HG03571 (cell line): ENCODE measurements at regions not wholly inside any gene's neighbourhood (a gene's known extent, or its start where the extent isn't known, plus 50 kb on each side); places are given as distances from the start of the nearest gene placed in this dataset.

ENCODE experiments used
- ATAC-seq: cut with Tn5 transposase; IDR thresholded peaks from one replicate; pipeline ENCODE4 v1.9.1; 2021; ENCODE audit not compliant: unreplicated experiment

GRCh38 chr1:199756066-199756465 is 271.4 kb upstream of the NR5A2 start:
- ATAC-seq = no peak

DNA sequence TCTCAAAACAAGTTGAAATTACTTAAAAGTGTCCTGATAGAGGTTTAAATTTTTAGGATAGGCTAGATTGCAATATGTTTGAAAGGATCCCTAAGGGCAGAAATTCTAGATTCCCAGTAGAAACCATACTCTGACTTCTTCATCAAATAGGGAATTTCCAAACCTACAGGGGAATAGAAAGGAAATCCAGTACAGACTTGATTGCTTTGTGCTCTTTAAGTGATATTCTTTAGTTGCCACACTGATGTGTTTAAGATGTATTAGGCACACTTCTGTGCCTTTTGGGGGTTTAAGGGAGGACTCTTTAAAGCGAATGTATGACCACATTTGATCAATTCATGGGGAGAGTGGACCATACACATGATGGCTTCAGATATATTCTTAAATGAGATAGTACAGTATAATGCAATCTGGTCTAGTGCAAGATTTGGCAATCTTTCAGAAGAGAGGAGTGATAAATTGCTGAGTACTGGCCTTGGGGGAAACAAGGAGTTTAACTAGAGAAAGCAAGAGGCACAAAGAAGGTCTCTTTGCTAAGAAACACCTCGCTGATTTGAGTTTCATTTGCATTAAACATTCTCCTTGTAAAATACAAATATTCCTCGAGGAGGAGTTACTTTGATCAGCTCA is 268.8 kb upstream of the NR5A2 start:
- ATAC-seq = no peak

- ATAC-seq = no peak
Measured at GRCh38 chr1:199759268-199759730, 268.2 kb upstream of the NR5A2 start.

DNA sequence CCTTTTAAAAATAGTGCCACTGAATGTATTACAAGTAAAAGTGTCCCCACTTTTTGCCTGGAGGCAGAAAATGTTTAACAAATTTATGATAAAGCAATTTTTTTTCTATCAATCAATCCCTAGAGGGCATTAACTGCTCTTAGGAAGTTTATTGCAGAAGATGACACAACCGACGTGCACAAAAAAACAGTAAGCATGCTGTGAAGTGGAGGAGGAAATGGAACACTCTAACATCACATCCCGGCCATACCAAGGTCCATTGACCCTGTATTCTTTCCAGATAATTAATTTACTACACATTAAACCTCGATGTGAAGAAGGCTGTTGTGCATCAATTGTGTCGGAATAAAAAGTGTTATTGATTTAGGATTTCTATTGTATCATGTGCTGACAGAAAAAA is 264.9 kb upstream of the NR5A2 start:
- no peak for ATAC-seq

DNA sequence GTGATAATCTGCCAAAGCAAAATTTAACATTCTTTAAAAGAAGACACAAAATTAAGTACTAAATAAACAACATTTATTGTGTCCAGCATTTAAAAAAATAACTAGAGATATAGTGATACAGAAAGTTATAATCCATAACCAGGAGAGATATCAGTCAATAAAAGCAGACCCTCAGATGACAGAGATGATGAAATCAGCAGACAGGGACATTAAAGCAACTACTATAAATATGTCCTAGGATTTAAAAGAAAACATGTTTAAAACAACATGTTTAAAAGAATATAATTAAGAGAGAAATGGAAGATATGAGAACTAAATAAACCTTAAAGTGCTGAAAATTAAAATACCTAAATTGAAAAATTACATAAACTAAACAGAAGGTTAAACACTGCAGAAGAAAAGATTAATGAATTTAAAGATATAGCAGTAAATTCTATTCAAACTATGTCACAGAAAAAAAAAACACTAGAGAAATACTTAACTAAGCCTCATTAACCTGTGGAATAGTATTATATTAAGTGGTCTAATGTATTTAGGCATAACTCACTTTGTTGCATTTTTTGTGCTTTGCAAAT is 261.2 kb upstream of the NR5A2 start:
- ATAC-seq = no peak

GRCh38 chr1:199767700-199768099 is 259.8 kb upstream of the NR5A2 start:
- no peak for ATAC-seq

DNA sequence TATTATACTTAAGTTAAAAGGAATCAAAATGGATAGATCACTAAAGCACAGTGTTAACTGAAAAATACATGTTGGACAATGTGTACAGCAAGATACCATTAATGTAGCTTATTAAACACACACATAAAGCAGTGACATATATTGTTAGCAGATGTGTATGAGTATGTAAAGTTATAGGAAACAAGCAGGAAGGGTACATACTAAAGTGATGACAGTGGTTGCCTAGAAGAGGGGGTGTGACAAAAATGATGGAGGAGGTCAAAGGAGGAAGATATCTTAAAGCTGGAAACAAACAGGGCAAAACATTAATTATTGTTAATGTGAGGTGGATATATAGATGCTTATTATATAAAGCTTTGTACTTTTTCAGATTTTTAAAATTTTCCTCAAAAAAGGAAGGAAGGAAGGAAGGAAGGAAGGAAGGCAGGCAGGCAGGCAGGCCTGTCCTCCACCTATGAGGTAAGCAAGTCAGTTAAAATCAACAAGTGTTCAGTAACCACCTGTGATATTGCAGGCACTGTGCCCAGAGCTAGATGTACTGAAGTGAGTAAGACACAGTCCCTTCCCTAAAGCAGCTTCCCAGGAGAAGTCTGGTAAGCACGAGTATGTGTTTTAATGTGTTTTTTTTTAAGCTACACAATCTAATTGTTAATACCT is 252.9 kb upstream of the NR5A2 start:
- ATAC-seq = no peak

- no peak for ATAC-seq
Measured at GRCh38 chr1:199776768-199777497, 250.6 kb upstream of the NR5A2 start.

GRCh38 chr1:199778324-199778955 is 249.1 kb upstream of the NR5A2 start:
- no peak for ATAC-seq

DNA sequence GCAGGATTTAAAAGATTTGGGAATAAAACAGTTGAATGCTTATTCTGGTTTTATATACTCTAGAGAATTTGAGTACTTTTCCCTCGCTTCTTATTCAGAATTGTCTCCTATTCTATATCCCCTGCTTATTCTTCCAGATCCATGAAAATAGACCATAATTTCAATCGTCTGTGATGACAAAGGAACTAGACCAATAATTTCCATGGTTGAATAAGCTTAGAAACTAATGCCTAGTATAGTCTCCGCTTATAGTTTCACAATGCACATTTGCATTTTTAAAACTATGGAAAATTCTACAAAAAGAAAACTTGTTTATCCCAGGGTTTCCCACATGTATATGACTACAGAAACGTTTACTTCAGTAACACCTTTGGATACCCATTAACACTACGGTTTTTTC is 247.4 kb upstream of the NR5A2 start:
- no peak for ATAC-seq

DNA sequence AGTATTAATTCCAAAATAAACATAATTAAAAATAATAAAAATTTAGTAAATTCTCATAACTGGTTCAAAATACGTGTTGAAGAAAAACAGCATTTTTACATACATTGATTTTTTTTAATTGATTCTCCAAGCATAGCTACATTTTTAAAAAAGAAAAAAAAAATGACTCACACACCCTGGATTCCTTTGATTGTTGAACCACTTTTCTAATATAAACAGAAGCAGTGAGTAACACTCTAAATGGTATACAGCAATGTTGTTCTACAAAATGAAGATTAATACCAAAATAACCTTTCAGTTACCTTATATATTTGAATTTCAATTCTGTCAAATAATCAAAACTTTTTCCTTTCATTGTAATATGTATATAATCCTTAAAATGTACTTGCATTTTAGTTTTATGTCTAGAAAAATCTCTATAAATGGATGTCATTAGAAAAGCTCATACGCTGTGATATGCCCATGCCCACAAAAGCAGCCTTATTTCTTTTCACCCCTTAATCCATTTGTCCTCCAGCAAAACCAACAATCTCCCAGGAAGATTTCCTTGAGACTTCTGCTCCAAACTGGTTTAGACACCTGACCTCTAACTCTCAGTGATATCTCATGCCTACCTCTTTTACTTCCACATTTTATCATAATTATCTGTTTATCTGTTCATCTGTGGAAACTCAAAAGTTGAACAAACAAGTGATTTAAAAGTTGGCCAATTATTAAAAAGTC is 246.4 kb upstream of the NR5A2 start:
- no peak for ATAC-seq

DNA sequence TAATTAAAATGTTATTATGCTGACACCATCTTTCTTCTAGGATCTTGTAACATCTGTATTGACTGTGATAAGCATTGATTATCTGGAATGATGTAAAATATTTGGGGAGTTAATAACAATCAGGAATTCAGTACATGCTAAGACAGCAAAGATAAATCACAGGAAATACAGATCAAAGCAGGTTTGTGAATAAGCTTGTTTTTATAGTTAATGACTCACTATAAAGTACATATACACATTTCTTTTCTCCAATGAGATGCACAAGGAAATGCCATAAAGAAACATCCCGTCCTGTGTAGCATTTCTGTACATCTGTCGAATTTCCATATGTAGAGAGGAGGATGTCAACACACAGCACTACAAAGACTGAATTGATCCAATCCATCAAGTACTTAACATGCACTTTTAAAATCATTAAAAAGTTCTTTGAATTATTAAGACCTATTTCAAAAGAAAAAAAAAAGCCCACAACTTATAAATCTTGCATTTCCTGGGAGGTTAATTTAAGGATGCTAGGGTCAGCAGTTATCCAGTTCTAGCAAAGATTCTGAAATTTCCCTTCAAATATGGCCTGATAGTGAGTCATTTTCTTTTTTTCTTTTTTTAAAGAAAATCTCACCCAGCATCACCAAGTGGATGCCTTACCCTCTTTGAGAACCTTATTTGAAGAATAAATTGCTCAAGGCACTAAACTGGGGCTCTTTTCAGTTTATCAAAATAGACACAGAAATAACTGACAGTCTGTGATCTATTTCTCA is 243.2 kb upstream of the NR5A2 start:
- ATAC-seq = no peak

DNA sequence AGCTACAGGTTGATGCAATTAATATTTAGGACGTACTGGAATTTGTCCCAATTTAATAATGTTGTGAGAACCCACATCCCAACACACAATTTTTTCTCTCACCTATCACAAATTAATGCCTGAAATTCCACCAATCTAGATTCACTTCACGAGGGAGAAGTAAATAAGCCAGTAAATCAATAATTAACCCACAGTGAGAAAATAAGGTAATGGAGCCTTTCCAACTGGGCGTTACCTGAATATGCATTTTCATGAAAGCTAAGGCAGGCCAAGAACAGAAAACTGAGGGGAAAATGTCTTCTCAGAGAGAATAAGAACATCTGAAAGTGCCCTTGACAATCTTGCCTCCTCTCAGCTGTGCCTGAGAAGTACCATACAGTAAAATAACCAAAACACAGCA is 240.8 kb upstream of the NR5A2 start:
- no peak for ATAC-seq

- no peak for ATAC-seq
Measured at GRCh38 chr1:199789141-199789540, 238.4 kb upstream of the NR5A2 start.

GRCh38 chr1:199791495-199791894 is 236.0 kb upstream of the NR5A2 start:
- ATAC-seq = no peak

DNA sequence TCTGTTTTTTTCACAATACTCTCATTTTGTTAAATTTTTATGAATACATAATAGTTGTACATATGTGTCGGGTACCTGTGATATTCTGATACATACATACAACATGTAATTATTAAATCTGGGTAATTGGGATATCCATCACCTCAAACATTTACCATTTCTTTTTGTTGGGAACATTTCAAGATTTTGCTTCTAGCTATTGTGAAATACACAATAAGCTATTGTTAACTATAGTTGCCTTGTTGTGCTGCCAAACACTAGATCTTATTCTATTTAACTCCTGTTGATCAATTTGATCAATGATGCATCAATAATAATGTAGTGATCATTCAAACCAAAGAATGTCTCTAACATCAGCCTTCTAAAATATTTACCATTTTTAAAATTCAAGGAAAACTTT is 234.6 kb upstream of the NR5A2 start:
- no peak for ATAC-seq

DNA sequence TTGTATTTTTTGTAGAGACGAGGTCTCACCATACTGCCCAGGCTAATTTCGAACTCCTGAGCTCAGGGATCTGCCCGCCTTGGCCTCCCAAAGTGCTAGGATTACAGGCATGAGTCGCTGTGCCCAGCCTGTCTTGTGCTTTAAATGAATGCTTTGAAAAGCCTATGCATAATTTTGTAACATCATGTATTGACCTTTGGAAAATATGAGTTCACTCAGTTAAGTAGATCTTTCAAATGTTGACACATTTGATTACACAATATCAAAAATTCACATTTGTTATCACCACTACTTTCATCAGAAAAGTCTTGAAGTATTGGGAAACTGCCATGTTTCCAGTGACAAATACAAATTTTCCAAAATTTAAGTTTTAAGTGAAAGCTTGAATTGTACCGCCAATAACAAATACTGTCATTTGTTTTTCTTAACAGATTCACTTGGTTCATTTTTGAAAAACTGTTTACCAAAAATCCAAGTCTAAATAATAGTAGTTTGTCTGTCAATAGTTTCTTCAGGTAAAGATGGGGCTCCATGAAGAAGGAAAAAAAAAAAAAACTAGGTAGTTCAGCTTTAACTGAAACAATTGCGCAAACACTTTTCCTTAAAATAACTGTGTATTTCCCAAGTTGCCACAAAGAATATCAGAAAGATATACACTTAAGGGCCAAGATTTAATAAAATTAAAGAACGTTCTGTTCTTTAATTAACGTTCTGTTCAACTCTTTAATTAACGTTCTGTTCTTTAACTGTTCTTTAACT is 233.2 kb upstream of the NR5A2 start:
- ATAC-seq = no peak

GRCh38 chr1:199799116-199799515 is 228.4 kb upstream of the NR5A2 start:
- ATAC-seq = no peak

DNA sequence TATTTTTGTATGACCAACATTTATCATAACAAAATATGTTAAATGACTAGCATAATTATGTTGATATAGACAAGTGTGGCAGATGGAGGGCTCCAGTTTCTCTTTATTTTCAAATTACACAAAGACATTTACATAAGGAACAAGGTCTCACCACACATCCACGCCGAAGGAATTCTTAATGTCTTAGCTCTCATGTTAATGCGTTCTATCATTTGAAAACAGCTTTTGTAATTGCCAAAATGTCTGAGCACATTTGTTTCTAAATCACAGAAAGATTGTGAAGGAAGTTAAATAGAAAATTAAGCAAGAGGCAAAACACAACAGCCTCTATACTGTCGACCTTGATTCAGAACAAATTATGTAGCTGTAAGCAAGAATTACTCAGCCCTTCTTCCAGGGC is 223.0 kb upstream of the NR5A2 start:
- ATAC-seq = no peak
